SK-N-DZ (cell line): ENCODE measurements at regions not wholly inside any gene's neighbourhood (a gene's known extent, or its start where the extent isn't known, plus 50 kb on each side); places are given as distances from the start of the nearest gene placed in this dataset.
"Not testable (repeated sequence)": the region's sequence is repeated elsewhere in the genome, so short reads cannot be mapped to it uniquely, and the experiment has no call there.

Experiments used
- DNase-seq: peaks from one replicate; pipeline ENCODE4 v3.0.0-alpha.2; 2015; ENCODE audit warnings: low spot score

DNA sequence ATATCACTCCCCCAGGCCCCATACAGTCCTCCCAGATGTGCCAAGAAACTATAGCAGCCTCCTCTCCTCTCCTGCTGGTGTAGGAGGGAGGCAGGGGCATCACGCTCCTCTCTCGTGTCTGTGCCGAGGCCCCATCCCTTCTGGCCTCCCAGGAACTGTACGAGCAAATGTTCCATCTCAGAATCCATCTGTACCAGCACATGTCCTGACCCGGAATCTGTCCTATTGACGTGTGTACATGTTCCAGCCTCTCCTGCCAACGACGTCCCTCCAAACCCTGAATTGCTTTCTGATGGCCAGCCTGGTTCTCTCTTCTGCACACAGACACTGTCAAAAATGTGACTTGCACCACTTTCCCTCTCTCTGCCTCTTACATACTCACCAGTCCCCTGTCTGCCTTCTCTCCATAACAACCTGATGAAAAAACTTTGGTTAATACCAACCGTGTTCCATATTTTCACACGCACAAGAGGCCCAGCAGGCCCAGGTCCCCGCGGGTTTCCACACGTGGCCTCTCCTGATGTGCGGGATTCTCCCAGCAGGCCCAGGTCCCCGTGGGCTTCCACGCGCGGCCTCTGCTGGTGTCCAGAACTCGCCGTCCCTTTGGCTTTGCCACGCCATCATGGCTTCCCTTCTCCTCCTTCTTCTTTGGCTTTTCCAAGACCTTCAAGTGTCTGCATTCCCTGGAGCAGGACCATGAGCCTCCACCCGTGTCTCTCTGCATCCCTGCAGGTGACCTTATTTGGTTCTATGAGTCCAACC is 125.2 kb upstream of the THBS2 start:
- DNase-seq, result no peak

DNA sequence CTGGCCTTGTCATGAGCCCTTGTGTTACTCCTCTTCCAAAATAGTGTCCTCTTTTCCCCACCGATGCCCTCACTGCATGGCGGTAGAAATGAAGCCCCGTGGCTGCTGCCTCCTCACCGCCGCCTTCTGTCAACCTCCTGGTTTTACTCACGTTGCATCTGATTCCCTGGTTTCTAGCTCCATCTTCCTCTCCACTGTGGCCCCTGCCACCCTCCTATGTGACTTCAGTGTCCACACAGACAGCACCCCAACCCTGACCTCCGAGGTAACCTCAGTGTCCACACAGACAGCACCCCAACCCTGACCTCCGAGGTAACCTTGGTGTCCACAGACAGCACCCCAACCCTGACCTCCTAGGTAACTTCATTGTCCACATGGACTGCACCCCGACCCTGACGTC is 122.8 kb upstream of the THBS2 start:
- no peak for DNase-seq

DNA sequence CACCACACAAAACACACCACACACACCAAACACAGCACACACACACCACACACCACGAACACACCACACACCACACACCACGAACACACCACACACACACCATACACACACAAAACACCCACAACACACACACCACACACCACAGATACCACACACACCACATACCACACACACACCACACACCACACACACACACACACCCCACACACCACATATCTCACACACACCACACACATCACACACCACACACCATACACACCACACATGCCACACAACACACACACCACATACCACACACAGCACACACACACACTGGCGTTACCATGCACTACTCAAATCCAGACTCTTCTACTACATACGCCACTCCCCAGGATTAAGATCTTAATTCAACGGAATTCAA is 118.9 kb upstream of the THBS2 start:
- DNase-seq, result no peak

- DNase-seq, result peak; percentile 57
These were observed 117.9 kb upstream of the THBS2 start for GRCh38 chr6:169371344-169372127.

GRCh38 chr6:169370666-169371343 is 117.2 kb upstream of the THBS2 start:
- DNase-seq, result no peak

DNA sequence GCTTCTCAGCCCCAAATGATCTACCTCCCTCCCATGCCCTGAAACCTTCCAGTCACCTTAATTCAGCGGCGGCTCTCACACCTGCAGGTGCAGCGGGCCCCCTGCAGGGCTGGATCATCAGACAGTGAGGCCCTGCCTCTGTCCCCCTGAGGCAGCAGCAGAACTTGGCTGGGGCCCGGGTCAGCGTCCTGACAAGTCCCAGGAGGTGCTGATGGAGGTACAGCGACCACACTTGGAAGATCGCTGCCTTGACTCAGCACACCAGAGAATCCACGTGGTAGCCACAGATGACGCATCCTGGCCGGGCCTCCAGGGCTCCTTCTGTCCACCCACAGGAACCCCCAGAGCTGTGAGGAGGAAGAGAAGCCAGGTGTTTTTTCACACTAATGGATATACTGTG is 116.4 kb upstream of the THBS2 start:
- DNase-seq, result no peak

DNA sequence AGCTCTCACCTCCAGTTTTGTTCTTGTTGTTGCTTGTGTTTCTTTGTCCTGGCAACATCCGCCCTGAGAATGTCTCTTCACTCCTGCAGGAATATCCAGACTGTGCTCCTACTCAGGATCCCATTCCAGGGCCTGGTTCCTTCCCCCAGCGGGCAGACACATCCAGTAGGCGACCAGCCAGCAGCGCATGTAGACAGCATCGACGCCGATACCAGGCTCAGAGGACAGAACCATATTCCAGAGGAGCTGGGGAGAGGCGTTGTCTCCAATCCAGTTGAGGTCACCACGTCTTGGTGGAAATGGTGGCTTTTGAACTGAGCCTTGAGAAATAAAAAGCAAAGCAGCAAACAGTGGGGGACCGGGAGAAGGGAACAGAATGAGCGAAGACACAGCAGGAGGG is 114.6 kb upstream of the THBS2 start:
- no peak for DNase-seq

DNA sequence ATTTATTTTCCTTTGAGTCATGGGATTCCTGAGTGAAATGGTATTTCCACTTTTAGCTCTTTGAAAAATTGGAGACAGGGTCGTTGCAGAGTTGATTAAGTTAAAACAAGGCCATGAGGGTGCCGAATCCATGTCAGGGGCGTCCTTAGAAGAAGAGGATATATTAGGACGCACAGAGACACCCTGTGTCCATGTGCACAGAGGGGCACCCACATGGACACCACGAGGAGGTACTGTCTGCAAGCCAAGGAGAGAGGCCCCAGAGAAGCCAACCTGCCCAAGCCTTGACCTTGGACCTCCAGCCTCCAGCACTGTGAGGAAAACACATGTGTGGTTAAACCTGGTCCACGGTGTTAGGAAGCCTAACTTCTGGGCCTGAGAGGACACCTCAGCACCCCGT is 113.9 kb upstream of the THBS2 start:
- no peak for DNase-seq

DNA sequence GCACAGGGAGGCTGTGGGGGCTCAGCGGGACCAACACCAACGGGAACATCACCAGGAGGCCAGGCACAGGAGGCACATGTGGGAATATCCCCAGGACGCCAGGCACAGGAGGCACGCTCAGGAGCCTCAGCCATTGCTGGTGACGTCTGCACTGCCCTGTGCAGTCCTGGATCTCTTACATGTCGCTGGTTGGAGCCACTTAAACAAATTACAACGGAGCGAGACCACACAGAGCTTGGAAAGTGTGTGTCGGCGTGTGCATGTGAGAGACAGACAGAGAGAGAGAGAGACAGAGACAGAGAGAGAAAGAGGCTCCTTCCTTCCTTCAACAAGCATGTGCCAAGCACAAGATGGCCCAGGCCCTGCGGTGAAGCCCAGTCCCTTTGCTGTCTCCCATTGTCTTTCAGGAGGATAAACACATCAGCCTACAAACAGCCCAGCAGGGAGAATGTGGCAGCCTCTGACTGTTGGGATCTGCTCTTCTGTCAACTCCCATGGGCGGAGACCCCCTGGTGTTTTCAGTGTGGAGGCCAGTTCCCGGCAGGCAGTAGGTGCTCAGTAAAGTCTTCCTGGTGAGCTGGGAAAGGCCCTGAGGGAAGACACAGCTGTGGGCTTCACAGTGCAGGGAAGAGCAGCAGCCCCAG is 112.7 kb upstream of the THBS2 start:
- no peak for DNase-seq

GRCh38 chr6:169365567-169366257 is 112.1 kb upstream of the THBS2 start:
- DNase-seq, result no peak

DNA sequence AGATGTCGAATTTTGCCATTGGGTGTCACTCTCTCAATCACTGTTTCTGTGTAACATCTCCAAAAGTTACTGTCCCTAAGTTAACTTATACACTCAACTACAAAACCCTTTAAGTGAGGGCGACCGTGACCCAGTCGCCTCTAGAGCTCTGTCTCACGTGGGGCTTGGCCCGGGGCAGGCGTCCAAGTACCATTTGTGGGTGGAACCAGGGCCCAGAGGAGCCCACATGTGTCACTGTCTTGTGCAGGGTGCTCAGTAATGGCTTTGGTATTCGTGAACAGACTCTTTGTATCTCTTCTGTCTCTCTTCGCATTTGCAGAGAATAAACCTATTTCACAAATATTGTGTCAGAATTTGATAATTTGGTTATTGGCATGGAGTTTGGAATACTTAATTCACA is 109.9 kb upstream of the THBS2 start:
- no peak for DNase-seq

- no peak for DNase-seq
These were observed 109.0 kb upstream of the THBS2 start for GRCh38 chr6:169362501-169363121.

GRCh38 chr6:169355001-169355400 is 101.4 kb upstream of the THBS2 start:
- DNase-seq, result not testable (repeated sequence)

GRCh38 chr6:169345146-169345545 is 91.5 kb upstream of the THBS2 start:
- no peak for DNase-seq

- DNase-seq, result no peak
These were observed 91.1 kb upstream of the THBS2 start for GRCh38 chr6:169344750-169345065.

GRCh38 chr6:169343886-169344749 is 90.5 kb upstream of the THBS2 start:
- DNase-seq, result no peak

GRCh38 chr6:169342710-169343109 is 89.1 kb upstream of the THBS2 start:
- no peak for DNase-seq

DNA sequence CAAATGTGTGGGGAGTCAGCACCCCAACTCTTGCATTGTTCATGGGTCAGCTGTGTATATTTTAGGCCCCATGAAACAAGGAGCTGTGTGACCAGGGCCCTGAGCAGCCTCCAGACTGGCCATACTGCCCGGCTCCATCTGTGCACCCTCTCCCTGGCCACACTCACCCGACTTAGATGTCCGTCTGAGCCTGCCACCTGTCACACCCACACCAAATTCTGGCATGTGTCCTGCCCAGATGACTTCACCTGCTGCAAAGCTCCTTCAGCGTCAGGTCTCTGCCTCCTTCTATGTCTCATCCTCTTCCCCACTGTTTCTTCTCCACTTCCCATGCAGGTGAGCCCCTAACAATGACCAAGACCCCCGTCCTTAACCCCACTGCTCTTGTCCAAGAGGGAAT is 88.1 kb upstream of the THBS2 start:
- no peak for DNase-seq

DNA sequence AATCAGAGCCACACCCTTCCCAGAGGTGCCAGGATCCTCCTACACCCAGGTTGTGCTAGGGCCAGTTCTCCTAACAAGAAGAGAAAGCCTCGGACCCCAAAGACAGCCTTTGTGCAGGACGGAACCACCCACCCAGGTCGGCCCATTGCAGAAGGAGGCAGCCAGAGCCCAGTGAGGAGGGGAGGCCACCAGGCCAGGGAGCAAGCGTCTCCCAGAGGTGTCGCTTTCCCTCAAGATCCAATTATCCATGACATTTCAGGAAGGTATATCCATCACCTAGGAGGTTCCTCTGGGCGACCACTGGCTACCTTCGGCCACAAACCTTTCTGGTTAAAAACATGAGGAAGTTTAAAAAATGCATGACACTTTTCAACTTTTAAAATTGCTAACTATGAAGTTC is 87.4 kb upstream of the THBS2 start:
- no peak for DNase-seq

DNA sequence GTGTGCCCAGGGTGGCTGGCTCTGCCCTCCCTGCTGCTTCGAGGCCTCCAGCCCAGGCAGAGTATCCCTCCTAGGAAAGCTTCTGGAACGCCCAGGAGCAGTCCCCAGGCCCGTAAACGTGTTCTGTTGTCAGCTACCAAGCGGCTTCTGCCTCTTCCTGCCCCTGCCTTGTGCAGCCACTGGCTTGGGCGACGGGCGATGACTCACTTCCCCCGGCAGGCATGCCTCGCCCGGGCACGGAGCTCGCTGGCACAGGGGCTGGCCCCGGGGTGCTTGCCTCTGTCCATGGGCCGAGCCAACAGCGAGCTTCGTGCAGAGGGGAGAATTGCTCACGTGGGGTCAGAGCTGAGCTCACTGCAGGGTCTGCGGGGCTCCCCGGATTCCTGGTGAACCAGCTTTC is 86.7 kb upstream of the THBS2 start:
- no peak for DNase-seq
